Ovary (tissue), 1 donor: ENCODE measurements at regions not wholly inside any gene's neighbourhood (a gene's known extent, or its start where the extent isn't known, plus 50 kb on each side); places are given as distances from the start of the nearest gene placed in this dataset.

ENCODE experiments used
- EP300 ChIP-seq: sonication (generic); formaldehyde crosslinking; IDR thresholded peaks from one replicate; pipeline ENCODE4 v1.6.1; 2017; ENCODE audit warnings: antibody characterized with exemption
- POLR2A ChIP-seq: fragments of 450-650 bp; IDR thresholded peaks from one replicate; pipeline ENCODE4 v1.6.1; 2017; ENCODE audit warnings: antibody characterized with exemption, mild to moderate bottlenecking, moderate library complexity

DNA sequence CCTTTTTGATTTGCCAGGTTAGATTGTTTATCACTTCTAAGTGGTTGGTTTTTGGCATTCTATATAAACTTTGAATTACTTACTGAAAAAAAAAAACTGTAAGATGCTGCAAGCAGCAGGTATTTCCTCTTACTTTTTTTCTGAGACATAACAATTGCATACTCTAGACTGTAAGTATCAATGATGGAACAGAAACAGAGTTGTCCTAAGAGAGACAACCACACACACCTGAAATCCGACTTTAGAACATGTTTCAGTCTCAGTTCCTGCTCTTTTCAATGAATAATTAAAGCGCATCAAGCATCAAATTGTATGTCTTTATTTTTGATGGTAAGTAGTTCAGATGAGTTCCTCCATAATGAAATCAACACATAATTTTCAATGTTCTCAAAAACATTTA lies 105.3 kb upstream of the KHDRBS2 start:
- no peak for TF ChIP-seq POLR2A
- no peak for TF ChIP-seq EP300
